HG03354 (cell line): ENCODE measurements at regions not wholly inside any gene's neighbourhood (a gene's known extent, or its start where the extent isn't known, plus 50 kb on each side); places are given as distances from the start of the nearest gene placed in this dataset.
"Not testable (repeated sequence)": the region's sequence is repeated elsewhere in the genome, so short reads cannot be mapped to it uniquely, and the experiment has no call there.

Experiments used
- ATAC-seq: cut with Tn5 transposase; IDR thresholded peaks from one replicate; pipeline ENCODE4 v1.9.1; 2021; ENCODE audit warnings: mild to moderate bottlenecking; ENCODE audit not compliant: unreplicated experiment, poor library complexity, severe bottlenecking

DNA sequence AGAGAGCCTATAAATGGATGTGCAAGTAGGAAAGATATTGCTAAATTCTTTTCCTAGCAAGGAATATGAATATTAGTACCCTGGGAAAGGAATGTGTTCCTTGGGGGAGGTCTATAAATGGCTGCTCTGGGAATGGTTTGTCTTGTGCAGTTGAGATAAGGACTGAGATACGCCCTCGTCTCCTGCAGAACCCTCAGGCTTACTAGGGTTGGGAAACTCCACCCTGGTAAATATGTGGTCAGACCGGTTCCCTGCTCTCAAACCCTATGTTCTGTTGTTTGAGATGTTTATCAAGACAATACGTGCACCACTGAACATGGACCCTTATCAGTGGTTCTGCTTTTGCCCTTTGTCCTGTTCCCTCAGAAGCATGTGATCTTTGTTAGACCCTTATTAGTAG, 1698.9 kb downstream of the GRIK2 start:
- not testable (repeated sequence) for ATAC-seq

DNA sequence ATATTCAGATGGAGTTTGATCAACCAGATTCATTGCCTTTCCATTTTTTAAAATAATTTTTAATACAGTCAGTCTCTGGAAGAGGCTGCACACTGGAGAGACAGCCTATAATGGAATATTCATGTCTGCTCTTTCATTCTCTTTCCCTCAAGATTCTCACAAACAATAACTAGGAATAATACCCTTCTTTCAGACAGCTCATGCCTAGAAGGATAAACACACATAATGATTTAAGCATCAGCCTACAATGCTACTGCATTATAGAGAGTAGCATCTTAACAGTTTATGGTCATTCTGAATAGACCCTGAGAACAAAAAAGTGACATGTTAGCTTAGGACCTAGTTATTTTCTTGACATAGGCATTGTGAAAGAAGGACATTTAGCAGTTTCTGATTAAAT, 1692.3 kb downstream of the GRIK2 start:
- ATAC-seq: no peak

DNA sequence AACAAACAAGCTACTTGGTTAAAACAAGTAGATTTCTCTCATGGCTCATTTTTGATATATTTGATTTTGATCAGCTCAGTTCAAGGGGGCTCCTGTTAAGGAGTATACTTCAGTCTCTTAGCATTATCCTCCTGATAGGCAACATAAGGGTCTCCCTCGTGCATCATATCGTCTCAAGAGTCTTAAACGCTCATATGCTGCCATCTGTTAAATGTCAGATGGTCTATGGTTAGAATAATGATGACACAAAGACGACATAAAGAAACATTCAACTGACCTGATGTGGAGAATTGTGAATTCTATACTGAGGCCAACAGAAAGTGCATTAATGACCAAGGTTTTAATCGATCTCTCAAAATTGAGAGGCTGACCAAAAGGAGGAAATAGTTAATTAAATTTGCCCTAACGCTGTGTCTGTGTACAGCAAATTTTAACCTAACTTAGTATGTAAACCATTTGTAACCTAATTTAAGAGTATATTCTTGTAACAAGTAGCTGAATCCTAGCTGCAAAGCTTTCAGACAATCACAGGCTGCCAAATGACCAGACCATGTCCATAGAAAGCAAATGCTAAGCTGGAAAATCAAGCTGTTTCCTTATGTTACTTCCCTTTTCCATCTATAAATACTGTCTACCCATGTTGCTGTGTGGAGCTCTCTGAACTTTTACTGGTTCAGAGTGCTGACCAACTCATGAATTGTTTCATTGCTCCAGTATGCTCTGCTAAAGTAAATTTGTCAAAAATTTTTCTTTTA, 1688.5 kb downstream of the GRIK2 start:
- no peak for ATAC-seq

DNA sequence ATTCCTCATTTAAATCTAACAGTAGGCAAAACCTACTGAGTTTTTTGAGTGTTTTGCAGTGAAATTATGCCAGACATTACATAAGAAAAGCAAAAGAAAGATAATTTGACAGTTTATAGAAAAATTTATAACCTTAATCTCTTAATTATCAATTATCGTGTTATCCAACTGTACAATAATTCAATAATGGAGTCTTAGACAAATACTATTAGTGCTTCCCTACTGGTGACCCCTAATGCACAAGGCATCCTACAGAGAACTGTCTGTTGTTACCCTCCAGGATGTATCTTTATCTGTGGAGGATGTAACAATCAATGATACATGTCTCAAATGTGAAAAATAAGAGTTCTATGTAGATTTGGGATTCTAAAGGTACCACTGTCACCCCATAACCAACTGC, 1687.6 kb downstream of the GRIK2 start:
- no peak for ATAC-seq

DNA sequence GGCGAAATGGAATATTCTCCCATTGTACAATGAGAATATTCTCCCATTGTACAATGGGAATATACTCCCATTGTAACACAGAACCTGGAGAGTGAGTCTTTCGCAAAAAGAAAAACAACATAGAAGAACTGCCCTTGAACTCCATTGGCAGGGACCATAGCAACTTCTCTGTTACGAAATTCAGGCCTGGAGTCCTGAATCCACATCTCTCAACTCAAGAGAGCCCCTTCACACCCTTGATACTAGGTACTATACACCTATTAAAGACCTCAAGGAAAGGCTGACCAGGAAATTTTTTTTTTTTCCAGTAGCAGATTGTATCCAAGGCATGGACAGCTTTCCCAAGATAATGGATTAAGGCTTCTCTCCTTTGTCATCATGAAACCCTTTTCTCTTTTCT, 1687.0 kb downstream of the GRIK2 start:
- ATAC-seq: no peak

DNA sequence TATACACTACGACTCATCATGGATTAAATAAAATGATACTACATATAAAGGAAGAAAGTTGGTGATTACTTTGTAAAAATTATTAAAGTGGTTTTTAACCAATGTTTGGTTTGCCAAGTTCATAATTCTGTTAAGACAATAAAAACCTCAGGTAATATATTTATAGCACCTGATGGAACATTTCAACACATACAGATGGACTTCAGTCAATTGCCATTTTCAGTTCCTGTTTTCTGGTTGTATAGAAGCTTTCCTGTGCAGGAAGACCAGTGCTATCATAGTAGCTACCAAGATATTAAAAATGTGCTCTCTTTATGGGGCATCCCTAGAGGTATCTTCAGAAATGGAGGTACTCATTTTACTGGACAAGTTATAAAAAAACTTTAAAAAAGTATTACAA, 1686.4 kb downstream of the GRIK2 start:
- ATAC-seq: peak; percentile 72

DNA sequence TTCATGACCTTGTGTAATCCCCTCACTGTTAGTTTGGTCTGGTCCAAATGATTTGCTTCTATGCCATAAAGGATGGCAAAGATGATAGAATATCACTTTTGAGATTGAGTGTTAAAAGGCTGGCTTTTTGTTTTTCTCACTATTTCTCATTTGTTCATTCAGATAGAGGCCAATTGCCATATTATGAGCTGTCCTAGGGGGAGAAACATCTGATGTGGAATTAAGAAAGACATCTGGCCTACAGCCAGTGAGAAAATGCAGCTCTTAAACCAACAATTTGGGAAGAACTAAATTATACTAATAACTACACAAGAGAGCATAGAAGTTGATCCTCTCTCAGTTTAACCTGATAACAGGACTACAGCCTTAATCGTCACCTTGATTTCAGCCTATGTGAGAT, 1668.6 kb downstream of the GRIK2 start:
- ATAC-seq: no peak

DNA sequence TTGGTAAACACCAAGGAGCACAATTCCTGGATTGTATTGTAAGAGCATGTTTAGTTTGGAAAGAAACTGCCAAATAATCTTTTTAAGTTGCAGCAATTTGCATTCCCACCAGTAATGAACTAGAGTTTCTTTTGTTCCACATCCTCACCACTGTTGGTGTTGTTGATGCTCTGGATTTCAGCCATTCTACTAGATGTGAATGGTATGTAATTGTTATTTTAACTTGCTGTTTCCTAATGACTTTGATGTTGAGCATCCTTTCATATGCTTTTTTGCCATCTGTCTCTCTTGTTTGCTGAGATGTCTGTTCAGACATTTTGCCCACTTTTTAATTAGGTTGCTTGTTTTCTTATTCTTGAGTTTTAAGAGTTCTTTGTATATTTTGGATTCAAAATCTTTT, 1654.1 kb downstream of the GRIK2 start:
- no peak for ATAC-seq

DNA sequence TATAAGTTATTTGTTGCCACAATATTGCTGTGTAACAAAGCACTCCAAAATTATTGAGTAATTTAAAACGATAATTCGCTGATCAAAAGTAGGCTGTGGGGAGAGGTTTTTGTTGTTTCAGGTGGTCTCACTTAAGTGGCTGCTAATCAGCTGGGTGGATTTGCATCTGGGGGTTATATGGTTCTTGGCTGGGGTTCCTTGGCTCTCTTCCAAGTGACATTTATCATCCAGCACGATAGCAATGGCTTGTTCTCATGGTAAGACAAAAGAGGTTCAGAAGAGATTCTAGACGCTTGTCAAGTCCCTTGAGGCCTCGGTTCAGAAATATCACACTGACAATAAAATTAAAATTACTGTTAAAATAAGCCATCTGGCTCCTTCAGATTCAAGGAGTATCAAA, 1648.8 kb downstream of the GRIK2 start:
- no peak for ATAC-seq

DNA sequence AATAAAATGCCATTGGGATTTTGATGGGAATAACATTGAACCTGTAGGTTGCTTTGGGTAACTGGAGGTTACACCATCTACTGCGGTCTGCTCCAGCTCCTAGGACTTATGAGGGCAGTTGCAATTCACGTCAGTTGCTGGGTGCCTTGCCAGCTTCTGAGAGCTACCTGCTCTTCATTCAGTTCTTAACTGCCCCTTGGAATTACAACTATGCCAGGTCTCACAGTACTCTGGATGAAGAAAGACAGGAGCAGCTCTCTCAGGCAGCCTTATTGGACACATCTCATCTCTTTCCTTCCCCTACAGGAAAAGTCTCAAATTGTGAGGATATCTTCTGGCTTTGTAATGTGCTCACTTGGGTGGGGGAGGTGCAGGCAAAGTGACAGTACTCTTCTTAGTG, 1643.3 kb downstream of the GRIK2 start:
- no peak for ATAC-seq

DNA sequence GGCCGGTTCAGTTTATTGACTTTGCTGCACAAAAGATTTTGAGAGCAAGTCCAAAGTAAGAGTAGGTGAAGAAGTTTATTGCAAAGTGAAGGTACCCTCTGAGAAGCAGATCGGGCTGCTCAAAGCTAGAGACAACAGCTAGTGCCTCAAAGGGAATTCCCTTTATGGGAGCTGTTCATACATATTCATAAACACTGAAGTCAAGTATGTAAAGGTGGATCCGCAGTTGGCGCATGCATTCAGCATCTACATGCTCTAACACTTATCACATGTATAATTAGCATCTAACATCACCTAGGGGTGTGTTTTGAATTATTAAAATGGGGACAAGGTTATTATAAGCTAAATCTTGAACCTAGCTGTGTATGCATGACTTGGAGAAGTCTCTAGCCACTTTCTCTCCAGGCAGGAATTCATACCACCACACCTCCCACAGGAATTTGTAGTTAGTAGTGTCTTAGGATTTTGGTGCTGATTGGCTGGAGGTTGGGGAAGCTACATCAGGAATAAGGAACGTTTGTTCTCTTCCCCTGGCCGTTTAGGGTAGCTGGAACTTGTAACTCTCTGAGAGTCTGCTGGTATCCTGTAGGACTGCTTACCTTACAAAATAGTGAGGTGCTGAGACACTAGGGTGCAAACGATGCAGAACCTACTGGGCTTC, 1633.9 kb downstream of the GRIK2 start:
- ATAC-seq: no peak

DNA sequence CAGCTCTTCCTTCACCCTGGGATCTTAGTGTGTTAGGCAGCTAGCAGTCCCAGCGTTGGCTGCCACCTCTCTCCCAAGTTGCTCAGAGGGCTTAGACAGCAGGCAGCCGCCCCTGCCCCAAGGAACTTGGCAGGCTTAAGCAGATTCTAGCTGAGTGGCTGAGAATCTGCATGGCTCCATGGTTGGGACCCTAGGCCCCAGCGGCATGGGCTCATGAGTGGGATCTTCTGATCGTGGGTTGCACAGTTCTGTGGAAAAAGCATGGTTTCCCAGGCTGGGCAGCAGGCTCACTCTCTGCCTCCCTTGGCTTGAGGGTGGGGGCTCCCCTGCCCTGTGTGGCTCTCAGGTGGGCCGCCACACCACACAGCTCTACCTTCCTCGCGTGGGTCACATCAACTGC, 1624.9 kb downstream of the GRIK2 start:
- no peak for ATAC-seq

DNA sequence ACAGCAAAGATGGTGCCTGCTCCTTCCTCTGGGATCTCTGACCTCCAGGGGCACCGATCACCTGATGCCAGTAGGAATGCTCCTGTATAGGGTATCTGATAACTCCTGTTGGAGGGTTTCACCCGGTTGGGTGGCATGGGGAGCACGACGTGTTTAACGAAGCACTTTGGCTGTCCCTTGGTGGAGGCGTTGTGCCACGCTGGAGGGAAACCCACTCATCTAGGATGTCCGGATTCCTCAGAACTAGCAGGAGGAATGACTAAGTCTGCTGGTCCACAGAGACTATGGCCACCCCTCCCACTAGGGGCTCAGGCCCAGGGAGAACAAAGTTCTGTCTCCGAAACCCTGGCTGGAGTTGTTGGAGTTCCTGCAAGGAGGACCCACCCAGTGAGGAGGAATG, 1624.4 kb downstream of the GRIK2 start:
- no peak for ATAC-seq

DNA sequence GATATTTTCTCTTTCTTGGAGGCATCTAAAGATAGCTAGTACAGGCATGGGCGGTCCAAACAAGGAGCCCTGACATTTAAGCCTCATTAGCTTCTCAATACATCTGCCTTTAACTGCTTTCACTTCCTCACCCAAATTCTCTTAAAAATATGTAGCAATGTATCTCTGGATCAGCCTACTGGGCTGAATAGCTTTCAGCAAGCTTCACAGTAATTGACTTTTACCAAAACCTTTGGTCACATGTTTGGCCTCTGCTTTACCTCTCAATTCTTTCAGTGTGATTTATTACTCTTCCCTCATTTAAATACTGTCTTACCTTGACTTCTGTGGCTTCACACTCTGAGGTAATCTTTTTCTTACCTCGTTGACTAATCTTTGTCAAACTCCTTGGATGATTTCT, 1618.1 kb downstream of the GRIK2 start:
- ATAC-seq: no peak

DNA sequence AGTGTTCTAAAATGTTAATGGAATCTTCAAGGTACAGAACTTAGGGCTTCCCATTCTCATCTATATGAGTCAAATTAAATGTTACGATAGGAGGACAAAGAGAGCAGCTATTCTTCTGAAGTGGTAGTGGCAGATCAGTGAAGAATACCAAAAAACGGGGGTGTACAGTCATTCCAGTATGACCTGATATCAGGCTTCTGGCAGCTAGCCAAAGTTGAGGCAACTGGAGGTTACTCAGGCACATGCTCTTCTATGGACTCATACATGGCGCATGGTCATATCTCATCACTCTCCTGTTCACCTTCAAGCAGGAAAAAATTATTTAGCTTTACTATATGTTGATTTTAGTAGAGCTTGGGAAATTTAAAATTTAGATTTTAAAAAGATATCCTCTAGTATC, 1608.8 kb downstream of the GRIK2 start:
- ATAC-seq: no peak

DNA sequence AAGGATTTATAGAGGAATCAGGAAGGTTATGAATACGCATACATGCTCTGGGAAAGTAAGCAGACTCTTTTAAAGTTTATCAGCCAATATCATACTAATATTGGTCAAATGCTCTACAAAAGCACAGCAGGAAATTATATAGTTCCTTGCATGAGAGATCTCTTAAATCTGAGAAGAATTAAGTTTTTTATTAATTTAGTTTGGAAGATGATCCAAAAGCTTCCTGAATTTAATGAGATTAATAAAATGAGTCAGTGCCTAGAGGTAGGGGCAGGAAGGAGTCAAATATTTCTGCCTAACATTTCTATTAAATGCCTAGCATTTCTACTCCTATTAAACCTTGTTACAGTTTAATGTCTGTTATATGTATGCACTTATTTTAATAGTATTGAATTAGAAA, 1608.2 kb downstream of the GRIK2 start:
- ATAC-seq: no peak

DNA sequence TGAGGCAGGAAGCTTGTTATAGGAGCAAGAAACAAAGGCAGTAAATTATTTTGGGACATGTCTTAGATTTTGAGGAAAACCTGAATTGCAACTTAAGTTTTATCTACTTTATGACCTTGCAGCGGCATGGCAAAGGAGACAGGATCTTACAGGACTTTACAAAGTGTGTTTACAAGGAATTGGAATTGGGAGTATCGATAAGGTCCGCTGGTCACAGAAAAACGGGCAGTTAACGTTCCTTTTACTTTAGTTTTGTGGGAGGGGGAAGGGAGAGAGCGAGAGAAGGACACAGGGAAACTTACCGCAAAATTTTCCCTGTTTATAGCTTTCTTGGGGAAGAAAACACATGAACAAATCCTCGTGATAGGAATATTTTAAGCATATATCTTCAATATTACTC, 1607.2 kb downstream of the GRIK2 start:
- ATAC-seq: no peak

DNA sequence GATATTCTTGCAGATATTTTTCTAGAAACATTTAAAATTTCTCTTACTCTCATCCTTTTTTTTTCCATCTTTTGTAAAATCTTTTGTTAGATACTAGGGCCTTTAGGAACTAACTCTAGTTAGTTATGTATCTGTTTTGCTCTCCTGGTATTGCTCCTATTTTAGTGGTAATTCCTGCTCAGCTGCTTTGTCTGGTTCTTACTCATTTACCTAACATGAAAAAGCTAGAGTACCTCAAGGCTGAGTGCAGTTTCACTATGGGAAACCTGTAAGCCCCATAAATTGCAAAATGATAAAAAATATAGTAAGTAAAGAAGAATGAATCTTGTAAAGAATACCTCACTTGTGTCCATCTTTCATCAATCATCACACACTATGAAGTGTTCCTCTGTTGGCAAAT, 1602.0 kb downstream of the GRIK2 start:
- no peak for ATAC-seq

DNA sequence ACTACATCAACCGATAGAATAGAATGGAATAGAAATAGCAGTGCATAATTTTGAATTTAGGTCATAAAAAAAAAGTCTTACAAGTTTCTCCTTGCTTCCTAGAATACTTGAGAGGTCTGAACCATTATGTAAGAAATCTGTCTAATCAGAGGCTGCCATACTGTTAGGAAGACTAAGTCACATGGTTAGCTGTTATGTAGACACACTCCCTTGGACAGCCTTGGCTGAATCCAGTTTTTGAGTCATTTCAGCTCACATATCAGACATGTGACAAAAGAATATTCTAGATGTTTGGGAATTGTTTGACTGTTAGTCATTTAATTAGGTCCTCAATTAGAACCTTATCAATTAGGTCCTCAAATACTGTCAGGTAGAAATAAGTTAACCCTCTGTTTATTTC, 1601.4 kb downstream of the GRIK2 start:
- no peak for ATAC-seq

DNA sequence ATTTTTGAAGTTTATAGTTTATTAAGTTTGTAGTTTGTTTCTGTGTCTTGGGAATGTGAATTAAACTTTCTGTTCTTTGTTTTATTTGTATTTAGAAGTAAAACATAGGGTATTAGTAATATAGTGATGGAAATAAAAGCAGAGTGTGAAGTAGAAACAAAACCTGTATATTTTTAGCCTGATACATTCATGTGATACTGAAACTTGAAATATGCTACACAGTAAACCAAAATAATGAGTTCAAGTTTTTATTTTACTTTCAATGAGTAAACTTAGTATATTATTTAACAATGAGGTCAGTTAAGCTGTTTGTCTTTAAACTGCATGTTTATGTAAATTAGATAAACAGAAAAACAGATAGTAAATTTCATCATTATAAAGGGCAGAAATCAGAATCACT, 1592.6 kb downstream of the GRIK2 start:
- peak; percentile 63 for ATAC-seq

DNA sequence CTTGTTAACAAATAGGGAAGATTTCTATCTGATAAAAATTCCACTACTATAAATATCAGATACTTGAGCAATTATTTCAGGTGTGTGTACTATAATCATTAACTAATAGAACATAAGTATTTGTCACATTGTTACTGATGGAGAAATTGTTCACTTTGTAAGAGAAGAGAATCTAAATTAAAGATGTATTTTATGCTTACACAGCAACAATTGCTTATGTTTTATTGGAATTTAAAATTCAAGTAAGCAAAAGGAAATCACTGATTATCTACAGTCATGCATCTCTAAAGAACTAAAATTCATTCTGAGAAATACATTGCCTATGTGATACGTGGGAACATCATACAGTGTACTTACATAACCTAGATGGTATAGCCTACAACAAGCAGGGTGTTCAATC, 1590.8 kb downstream of the GRIK2 start:
- no peak for ATAC-seq
